ENCODE measurements at regions not wholly inside any gene's neighbourhood (a gene's known extent, or its start where the extent isn't known, plus 50 kb on each side); places are given as distances from the start of the nearest gene placed in this dataset.

DNA sequence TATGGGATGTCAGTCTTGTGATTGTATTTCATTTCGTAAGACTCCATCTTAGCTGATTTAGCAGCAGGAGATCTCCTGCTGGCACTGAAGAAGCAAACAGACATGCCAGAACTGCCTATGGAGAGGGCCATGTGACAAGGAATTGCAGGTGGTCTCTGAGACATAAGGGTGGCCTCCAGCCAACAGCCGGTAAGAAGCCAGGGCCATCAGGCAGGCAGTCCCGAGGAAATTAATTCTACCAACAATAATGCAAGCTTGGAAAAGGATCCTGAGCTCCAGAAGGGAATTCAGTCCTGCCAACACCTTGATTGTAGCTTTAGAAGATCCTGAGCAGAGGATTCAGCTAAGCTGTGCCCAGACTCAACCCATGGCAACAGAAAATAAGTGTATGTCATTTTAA is 87.1 kb upstream of the DNAJC10 start:
- TF ChIP-seq CTCF (IDR thresholded peaks at IDR 0.05) (no peak), REST (IDR thresholded peaks at IDR 0.05; ENCODE audit: insufficient read depth in 1 of 2, low read depth in 2 of 2, low read length in 1 of 2) (no peak), POLR2AphosphoS5 (IDR thresholded peaks at IDR 0.05; ENCODE audit: low read depth, low read length) (no peak)

Measured in Panc1 (cell line).